GM12875 (cell line): ENCODE measurements at regions not wholly inside any gene's neighbourhood (a gene's known extent, or its start where the extent isn't known, plus 50 kb on each side); places are given as distances from the start of the nearest gene placed in this dataset.

ENCODE experiments used
- H3K4me3 ChIP-seq: one replicate; pipeline ENCODE4 v1.5.1; 2011; ENCODE audit warnings: low read depth, low read length, control low read depth
- CTCF ChIP-seq: IDR thresholded peaks from 2 replicates; pipeline ENCODE4 v1.5.1; 2011; ENCODE audit warnings: low read depth, mild to moderate bottlenecking, control low read depth, inconsistent platforms, low read length, moderate library complexity, borderline replicate concordance; ENCODE audit not compliant: insufficient read depth

GRCh38 chr3:110918963-110919362 is 152.7 kb upstream of the NECTIN3 start:
- TF ChIP-seq CTCF: no peak
- H3K4me3 ChIP-seq: no peak overlapping the region

- TF ChIP-seq CTCF: no peak
- H3K4me3 ChIP-seq: no peak overlapping the region
Observed at GRCh38 chr3:110925798-110926197, 145.8 kb upstream of the NECTIN3 start.

- no peak overlapping the region for H3K4me3 ChIP-seq
Observed at GRCh38 chr3:110928016-110928662, 143.5 kb upstream of the NECTIN3 start.

GRCh38 chr3:110929816-110930215 is 141.8 kb upstream of the NECTIN3 start:
- no peak for TF ChIP-seq CTCF
- no peak overlapping the region for H3K4me3 ChIP-seq

More at GRCh38 chr3:110928016-110928662, 143.5 kb upstream of the NECTIN3 start:
- no peak for TF ChIP-seq CTCF

GRCh38 chr3:110932567-110932966 is 139.0 kb upstream of the NECTIN3 start:
- no peak for TF ChIP-seq CTCF
- no peak overlapping the region for H3K4me3 ChIP-seq

- H3K4me3 ChIP-seq: no peak overlapping the region
- no peak for TF ChIP-seq CTCF
Observed at GRCh38 chr3:110933821-110934426, 137.7 kb upstream of the NECTIN3 start.

- no peak overlapping the region for H3K4me3 ChIP-seq
- TF ChIP-seq CTCF: no peak
Observed at GRCh38 chr3:110938629-110939028, 133.0 kb upstream of the NECTIN3 start.
